GM23338 (cell line): ENCODE measurements at regions not wholly inside any gene's neighbourhood (a gene's known extent, or its start where the extent isn't known, plus 50 kb on each side); places are given as distances from the start of the nearest gene placed in this dataset.

Experiments
- ATAC-seq: fragments of 200-7000 bp; cut with Tn5 transposase; 3 replicates; pipeline ENCODE4 v1.9.1; 2020
- DNase-seq: peaks from one replicate; pipeline ENCODE4 v3.0.0-alpha.2; 2015; ENCODE audit warnings: low spot score
- H2AFZ ChIP-seq: fragments of 200-600 bp; sonication (generic); 2 replicates; pipeline ENCODE4 v1.8.0; 2016; ENCODE audit warnings: antibody characterized with exemption, mild to moderate bottlenecking, moderate library complexity
- H3F3A ChIP-seq: fragments of 200-600 bp; sonication (generic); replicated peaks from 2 replicates; pipeline ENCODE4 v1.8.0; 2017; ENCODE audit warnings: antibody characterized with exemption, mixed run types, low read depth
- H3K27ac ChIP-seq: fragments of 200-600 bp; sonication (generic); 2 replicates; pipeline ENCODE4 v1.6.1; 2016; ENCODE audit warnings: low read depth
- H3K27me3 ChIP-seq: fragments of 200-600 bp; sonication (generic); 2 replicates; pipeline ENCODE4 v1.8.0; 2016; ENCODE audit warnings: mild to moderate bottlenecking, mixed run types, moderate library complexity; ENCODE audit not compliant: insufficient read depth
- H3K36me3 ChIP-seq: fragments of 200-600 bp; sonication (generic); 2 replicates; pipeline ENCODE4 v1.8.0; 2016; ENCODE audit warnings: mild to moderate bottlenecking; ENCODE audit not compliant: insufficient read depth
- H3K4me1 ChIP-seq: fragments of 200-600 bp; sonication (generic); 2 replicates; pipeline ENCODE4 v1.8.0; 2016; ENCODE audit warnings: mild to moderate bottlenecking, moderate library complexity; ENCODE audit not compliant: insufficient read depth
- H3K4me2 ChIP-seq: fragments of 200-600 bp; sonication (generic); 2 replicates; pipeline ENCODE4 v1.7.1; 2017; ENCODE audit warnings: mixed run types
- H3K4me3 ChIP-seq: fragments of 200-600 bp; sonication (generic); 2 replicates; pipeline ENCODE4 v1.6.1; 2016; ENCODE audit warnings: mixed run types
- H3K79me2 ChIP-seq: fragments of 200-600 bp; sonication (generic); replicated peaks from 2 replicates; pipeline ENCODE4 v1.8.0; 2017; ENCODE audit warnings: mild to moderate bottlenecking; ENCODE audit not compliant: insufficient read depth
- H3K9me2 ChIP-seq: fragments of 200-600 bp; sonication (generic); 2 replicates; pipeline ENCODE4 v1.8.0; 2017; ENCODE audit not compliant: insufficient read depth
- H4K20me1 ChIP-seq: fragments of 200-600 bp; sonication (generic); replicated peaks from 2 replicates; pipeline ENCODE4 v1.8.0; 2017; ENCODE audit warnings: mild to moderate bottlenecking; ENCODE audit not compliant: insufficient read depth
- H3K27ac Mint-ChIP-seq: 2 replicates; pipeline ENCODE4 v1.8.0; 2020; ENCODE audit warnings: inconsistent platforms, mild to moderate bottlenecking, moderate library complexity, mixed read lengths
- H3K27me3 Mint-ChIP-seq: 3 replicates; pipeline ENCODE4 v1.8.0; 2022; ENCODE audit warnings: low read depth, mild to moderate bottlenecking, moderate library complexity, mixed read lengths, inconsistent platforms; ENCODE audit not compliant: insufficient read depth, poor library complexity
- H3K36me3 Mint-ChIP-seq: 3 replicates; pipeline ENCODE4 v1.8.0; 2021; ENCODE audit warnings: low read depth, mild to moderate bottlenecking, inconsistent platforms, moderate library complexity, mixed read lengths
- H3K4me1 Mint-ChIP-seq: 3 replicates; pipeline ENCODE4 v1.8.0; 2020; ENCODE audit warnings: mild to moderate bottlenecking, inconsistent platforms, mixed read lengths
- H3K4me3 Mint-ChIP-seq: 3 replicates; pipeline ENCODE4 v1.8.0; 2021; ENCODE audit warnings: moderate library complexity, mild to moderate bottlenecking, inconsistent platforms, mixed read lengths
- H3K9me3 Mint-ChIP-seq: 3 replicates; pipeline ENCODE4 v1.8.0; 2020; ENCODE audit warnings: moderate library complexity, mild to moderate bottlenecking, inconsistent platforms, mixed read lengths
- CREB1 ChIP-seq: fragments of 250-450 bp; sonication (Bioruptor Pico); IDR thresholded peaks from 2 replicates; pipeline ENCODE4 v1.5.0; 2020; ENCODE audit warnings: low read depth, mild to moderate bottlenecking, moderate library complexity
- ETS1 ChIP-seq: IDR thresholded peaks from 2 replicates; pipeline ENCODE4 v1.6.1; 2016; ENCODE audit warnings: antibody characterized with exemption
- EZH2 ChIP-seq: fragments of 200-600 bp; sonication (generic); IDR thresholded peaks from one replicate; pipeline ENCODE4 v1.8.0; 2017; ENCODE audit warnings: antibody characterized with exemption, mild to moderate bottlenecking, low read depth; ENCODE audit not compliant: unreplicated experiment
- EZH2phosphoT487 ChIP-seq: fragments of 200-600 bp; sonication (generic); IDR thresholded peaks from one replicate; pipeline ENCODE4 v1.8.1; 2018; ENCODE audit warnings: antibody characterized with exemption; ENCODE audit not compliant: unreplicated experiment
- JUNB ChIP-seq: IDR thresholded peaks from one replicate; pipeline ENCODE4 v1.6.1; 2016; ENCODE audit warnings: antibody characterized with exemption; ENCODE audit not compliant: unreplicated experiment
- NANOG ChIP-seq: IDR thresholded peaks from 2 replicates; pipeline ENCODE4 v1.6.1; 2016; ENCODE audit warnings: antibody characterized with exemption, borderline replicate concordance
- POLR2AphosphoS5 ChIP-seq: IDR thresholded peaks from 2 replicates; pipeline ENCODE4 v1.6.1; 2016; ENCODE audit warnings: antibody characterized with exemption, low read depth
- STAT1 ChIP-seq: IDR thresholded peaks from one replicate; pipeline ENCODE4 v1.6.1; 2016; ENCODE audit warnings: antibody characterized with exemption; ENCODE audit not compliant: unreplicated experiment
- ZNF114 ChIP-seq: fragments of 250-450 bp; sonication (Bioruptor Pico); IDR thresholded peaks from 2 replicates; pipeline ENCODE4 v1.5.0; 2020; ENCODE audit warnings: mild to moderate bottlenecking, moderate library complexity
- ZNF331 ChIP-seq: fragments of 250-450 bp; sonication (Bioruptor Pico); IDR thresholded peaks from 2 replicates; pipeline ENCODE4 v1.5.0; 2020; ENCODE audit warnings: low read depth, mild to moderate bottlenecking, moderate library complexity
- TF ChIP-seq, protein P1 (sequence below): fragments of 250-450 bp; sonication (Bioruptor Pico); IDR thresholded peaks from 2 replicates; pipeline ENCODE4 v1.5.0; 2020; ENCODE audit warnings: mild to moderate bottlenecking, moderate library complexity
- TF ChIP-seq, protein P2 (sequence below), 2 experiments: fragments of 200-600 bp in 1 of 2; sonication (generic) in 1 of 2; conservative IDR thresholded peaks; 2 replicates each; pipeline versions ENCODE4 v1.5.1 to v1.6.1; 2016 to 2017; ENCODE audit warnings: antibody characterized with exemption in 2 of 2, low read depth in 2 of 2, mild to moderate bottlenecking in 2 of 2, moderate library complexity in 1 of 2
- TF ChIP-seq, protein P3 (sequence below): IDR thresholded peaks from one replicate; pipeline ENCODE4 v1.6.1; 2018; ENCODE audit warnings: antibody characterized with exemption; ENCODE audit not compliant: unreplicated experiment

DNA sequence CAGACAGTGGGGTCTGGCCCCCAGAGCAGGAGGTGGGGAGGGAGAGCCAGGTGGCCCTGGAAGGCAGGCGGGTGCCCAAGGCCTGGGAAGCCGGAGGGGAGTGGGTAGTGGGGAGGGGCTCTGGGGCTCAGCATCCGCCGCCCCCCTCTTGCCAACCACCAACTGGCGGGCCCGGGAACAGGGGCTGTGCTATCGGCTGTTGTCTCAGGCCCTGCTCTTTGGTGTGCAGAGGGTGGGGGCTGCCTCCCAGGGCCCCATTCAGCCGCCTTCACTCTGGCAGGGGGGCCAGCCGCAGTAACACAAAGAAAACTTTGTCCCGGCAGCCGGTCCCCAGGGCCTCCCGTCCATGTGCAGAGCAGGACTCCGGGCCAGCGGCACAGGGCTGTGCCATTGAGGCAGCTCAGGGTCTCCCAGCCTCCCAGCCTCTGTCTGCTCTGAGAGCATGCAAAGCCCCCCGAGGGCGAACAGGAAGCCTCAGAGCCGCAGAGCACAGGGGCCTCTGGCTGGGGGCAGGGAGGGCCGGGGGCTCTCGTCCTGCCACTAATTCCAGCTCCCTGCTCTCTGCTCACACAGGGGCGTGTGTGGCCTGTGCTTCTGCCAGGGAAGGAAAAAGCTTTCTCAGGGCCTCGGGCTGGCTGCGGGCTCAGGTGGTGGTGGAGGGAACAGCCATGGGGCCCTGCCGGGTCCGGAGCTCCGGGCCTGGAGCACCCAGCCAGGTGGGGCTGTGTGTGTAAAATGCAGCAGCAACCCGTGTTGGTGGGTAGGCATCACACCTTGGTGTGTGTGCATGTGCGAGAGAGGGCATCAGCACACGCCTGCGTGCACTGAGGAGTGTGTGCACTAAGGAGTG, 54.2 kb upstream of the NOTCH1 start:
- no peak overlapping the region for H3K4me3 Mint-ChIP-seq
- Histone ChIP-seq H3K9me2 (no peaks in the 10 kb centered on the region), H2AFZ (0 out of 2 replicates have a peak overlapping the region, but pooled peaks have one; percentile 23), H3K79me2 (no peaks in the 10 kb centered on the region), H3K4me2 (no peak overlapping the region), H3K36me3 (no peaks in the 10 kb centered on the region), H3K4me3 (no peak overlapping the region), H3K27ac (no peak overlapping the region), H3K27me3 (no peaks in the 10 kb centered on the region), H3F3A (0 out of 2 replicates have a peak, but pooled peaks cover 4% of the 10 kb centered on the region), H3K4me1 (peaks cover 4% of the 10 kb centered on the region; the same call in 1 of the 2 replicates), H4K20me1 (no peaks in the 10 kb centered on the region)
- H3K27ac Mint-ChIP-seq: no peak overlapping the region
- DNase-seq: no peak
- TF ChIP-seq POLR2AphosphoS5: no peak
- TF ChIP-seq, protein P1, sequence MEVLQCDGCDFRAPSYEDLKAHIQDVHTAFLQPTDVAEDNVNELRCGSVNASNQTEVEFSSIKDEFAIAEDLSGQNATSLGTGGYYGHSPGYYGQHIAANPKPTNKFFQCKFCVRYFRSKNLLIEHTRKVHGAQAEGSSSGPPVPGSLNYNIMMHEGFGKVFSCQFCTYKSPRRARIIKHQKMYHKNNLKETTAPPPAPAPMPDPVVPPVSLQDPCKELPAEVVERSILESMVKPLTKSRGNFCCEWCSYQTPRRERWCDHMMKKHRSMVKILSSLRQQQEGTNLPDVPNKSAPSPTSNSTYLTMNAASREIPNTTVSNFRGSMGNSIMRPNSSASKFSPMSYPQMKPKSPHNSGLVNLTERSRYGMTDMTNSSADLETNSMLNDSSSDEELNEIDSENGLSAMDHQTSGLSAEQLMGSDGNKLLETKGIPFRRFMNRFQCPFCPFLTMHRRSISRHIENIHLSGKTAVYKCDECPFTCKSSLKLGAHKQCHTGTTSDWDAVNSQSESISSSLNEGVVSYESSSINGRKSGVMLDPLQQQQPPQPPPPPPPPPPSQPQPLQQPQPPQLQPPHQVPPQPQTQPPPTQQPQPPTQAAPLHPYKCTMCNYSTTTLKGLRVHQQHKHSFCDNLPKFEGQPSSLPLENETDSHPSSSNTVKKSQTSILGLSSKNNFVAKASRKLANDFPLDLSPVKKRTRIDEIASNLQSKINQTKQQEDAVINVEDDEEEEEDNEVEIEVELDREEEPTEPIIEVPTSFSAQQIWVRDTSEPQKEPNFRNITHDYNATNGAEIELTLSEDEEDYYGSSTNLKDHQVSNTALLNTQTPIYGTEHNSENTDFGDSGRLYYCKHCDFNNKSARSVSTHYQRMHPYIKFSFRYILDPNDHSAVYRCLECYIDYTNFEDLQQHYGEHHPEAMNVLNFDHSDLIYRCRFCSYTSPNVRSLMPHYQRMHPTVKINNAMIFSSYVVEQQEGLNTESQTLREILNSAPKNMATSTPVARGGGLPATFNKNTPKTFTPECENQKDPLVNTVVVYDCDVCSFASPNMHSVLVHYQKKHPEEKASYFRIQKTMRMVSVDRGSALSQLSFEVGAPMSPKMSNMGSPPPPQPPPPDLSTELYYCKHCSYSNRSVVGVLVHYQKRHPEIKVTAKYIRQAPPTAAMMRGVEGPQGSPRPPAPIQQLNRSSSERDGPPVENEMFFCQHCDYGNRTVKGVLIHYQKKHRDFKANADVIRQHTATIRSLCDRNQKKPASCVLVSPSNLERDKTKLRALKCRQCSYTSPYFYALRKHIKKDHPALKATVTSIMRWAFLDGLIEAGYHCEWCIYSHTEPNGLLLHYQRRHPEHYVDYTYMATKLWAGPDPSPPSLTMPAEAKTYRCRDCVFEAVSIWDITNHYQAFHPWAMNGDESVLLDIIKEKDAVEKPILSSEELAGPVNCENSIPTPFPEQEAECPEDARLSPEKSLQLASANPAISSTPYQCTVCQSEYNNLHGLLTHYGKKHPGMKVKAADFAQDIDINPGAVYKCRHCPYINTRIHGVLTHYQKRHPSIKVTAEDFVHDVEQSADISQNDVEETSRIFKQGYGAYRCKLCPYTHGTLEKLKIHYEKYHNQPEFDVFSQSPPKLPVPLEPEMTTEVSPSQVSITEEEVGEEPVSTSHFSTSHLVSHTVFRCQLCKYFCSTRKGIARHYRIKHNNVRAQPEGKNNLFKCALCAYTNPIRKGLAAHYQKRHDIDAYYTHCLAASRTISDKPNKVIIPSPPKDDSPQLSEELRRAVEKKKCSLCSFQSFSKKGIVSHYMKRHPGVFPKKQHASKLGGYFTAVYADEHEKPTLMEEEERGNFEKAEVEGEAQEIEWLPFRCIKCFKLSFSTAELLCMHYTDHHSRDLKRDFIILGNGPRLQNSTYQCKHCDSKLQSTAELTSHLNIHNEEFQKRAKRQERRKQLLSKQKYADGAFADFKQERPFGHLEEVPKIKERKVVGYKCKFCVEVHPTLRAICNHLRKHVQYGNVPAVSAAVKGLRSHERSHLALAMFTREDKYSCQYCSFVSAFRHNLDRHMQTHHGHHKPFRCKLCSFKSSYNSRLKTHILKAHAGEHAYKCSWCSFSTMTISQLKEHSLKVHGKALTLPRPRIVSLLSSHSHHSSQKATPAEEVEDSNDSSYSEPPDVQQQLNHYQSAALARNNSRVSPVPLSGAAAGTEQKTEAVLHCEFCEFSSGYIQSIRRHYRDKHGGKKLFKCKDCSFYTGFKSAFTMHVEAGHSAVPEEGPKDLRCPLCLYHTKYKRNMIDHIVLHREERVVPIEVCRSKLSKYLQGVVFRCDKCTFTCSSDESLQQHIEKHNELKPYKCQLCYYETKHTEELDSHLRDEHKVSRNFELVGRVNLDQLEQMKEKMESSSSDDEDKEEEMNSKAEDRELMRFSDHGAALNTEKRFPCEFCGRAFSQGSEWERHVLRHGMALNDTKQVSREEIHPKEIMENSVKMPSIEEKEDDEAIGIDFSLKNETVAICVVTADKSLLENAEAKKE (CRISPR knock-in tag): no peak
- TF ChIP-seq STAT1: no peak
- TF ChIP-seq NANOG: no peak
- no peak for TF ChIP-seq JUNB
- TF ChIP-seq EZH2: no peak
- TF ChIP-seq, protein P2, sequence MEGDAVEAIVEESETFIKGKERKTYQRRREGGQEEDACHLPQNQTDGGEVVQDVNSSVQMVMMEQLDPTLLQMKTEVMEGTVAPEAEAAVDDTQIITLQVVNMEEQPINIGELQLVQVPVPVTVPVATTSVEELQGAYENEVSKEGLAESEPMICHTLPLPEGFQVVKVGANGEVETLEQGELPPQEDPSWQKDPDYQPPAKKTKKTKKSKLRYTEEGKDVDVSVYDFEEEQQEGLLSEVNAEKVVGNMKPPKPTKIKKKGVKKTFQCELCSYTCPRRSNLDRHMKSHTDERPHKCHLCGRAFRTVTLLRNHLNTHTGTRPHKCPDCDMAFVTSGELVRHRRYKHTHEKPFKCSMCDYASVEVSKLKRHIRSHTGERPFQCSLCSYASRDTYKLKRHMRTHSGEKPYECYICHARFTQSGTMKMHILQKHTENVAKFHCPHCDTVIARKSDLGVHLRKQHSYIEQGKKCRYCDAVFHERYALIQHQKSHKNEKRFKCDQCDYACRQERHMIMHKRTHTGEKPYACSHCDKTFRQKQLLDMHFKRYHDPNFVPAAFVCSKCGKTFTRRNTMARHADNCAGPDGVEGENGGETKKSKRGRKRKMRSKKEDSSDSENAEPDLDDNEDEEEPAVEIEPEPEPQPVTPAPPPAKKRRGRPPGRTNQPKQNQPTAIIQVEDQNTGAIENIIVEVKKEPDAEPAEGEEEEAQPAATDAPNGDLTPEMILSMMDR (conservative IDR thresholded peaks at IDR 0.05; ENCODE audit: low read depth in 2 of 2): no peak
- TF ChIP-seq EZH2phosphoT487: no peak
- no peak for TF ChIP-seq ZNF114 (CRISPR knock-in tag)
- TF ChIP-seq, protein P3, sequence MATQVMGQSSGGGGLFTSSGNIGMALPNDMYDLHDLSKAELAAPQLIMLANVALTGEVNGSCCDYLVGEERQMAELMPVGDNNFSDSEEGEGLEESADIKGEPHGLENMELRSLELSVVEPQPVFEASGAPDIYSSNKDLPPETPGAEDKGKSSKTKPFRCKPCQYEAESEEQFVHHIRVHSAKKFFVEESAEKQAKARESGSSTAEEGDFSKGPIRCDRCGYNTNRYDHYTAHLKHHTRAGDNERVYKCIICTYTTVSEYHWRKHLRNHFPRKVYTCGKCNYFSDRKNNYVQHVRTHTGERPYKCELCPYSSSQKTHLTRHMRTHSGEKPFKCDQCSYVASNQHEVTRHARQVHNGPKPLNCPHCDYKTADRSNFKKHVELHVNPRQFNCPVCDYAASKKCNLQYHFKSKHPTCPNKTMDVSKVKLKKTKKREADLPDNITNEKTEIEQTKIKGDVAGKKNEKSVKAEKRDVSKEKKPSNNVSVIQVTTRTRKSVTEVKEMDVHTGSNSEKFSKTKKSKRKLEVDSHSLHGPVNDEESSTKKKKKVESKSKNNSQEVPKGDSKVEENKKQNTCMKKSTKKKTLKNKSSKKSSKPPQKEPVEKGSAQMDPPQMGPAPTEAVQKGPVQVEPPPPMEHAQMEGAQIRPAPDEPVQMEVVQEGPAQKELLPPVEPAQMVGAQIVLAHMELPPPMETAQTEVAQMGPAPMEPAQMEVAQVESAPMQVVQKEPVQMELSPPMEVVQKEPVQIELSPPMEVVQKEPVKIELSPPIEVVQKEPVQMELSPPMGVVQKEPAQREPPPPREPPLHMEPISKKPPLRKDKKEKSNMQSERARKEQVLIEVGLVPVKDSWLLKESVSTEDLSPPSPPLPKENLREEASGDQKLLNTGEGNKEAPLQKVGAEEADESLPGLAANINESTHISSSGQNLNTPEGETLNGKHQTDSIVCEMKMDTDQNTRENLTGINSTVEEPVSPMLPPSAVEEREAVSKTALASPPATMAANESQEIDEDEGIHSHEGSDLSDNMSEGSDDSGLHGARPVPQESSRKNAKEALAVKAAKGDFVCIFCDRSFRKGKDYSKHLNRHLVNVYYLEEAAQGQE: no peak
- TF ChIP-seq CREB1 (CRISPR knock-in tag): no peak
- TF ChIP-seq ETS1: no peak
- TF ChIP-seq ZNF331: no peak
- H3K27me3 Mint-ChIP-seq: peaks cover 11% of the 10 kb centered on the region
- peaks cover 6% of the 10 kb centered on the region; the same call in 2 of the 3 replicates for H3K36me3 Mint-ChIP-seq
- H3K4me1 Mint-ChIP-seq: peaks cover 28% of the 10 kb centered on the region
- ATAC-seq: peak; percentile 4; the same call in 2 of the 3 replicates
- peaks cover 6% of the 10 kb centered on the region for H3K9me3 Mint-ChIP-seq
